ENCODE measurements at regions not wholly inside any gene's neighbourhood (a gene's known extent, or its start where the extent isn't known, plus 50 kb on each side); places are given as distances from the start of the nearest gene placed in this dataset.

GRCh38 chr1:198400063-198400462, 140.4 kb downstream of the ATP6V1G3 start:
- TF ChIP-seq, protein P1, sequence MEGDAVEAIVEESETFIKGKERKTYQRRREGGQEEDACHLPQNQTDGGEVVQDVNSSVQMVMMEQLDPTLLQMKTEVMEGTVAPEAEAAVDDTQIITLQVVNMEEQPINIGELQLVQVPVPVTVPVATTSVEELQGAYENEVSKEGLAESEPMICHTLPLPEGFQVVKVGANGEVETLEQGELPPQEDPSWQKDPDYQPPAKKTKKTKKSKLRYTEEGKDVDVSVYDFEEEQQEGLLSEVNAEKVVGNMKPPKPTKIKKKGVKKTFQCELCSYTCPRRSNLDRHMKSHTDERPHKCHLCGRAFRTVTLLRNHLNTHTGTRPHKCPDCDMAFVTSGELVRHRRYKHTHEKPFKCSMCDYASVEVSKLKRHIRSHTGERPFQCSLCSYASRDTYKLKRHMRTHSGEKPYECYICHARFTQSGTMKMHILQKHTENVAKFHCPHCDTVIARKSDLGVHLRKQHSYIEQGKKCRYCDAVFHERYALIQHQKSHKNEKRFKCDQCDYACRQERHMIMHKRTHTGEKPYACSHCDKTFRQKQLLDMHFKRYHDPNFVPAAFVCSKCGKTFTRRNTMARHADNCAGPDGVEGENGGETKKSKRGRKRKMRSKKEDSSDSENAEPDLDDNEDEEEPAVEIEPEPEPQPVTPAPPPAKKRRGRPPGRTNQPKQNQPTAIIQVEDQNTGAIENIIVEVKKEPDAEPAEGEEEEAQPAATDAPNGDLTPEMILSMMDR (IDR thresholded peaks at IDR 0.05): no peak
- TF ChIP-seq POLR2A (IDR thresholded peaks at IDR 0.05): no peak
